ENCODE measurements at regions not wholly inside any gene's neighbourhood (a gene's known extent, or its start where the extent isn't known, plus 50 kb on each side); places are given as distances from the start of the nearest gene placed in this dataset.

DNA sequence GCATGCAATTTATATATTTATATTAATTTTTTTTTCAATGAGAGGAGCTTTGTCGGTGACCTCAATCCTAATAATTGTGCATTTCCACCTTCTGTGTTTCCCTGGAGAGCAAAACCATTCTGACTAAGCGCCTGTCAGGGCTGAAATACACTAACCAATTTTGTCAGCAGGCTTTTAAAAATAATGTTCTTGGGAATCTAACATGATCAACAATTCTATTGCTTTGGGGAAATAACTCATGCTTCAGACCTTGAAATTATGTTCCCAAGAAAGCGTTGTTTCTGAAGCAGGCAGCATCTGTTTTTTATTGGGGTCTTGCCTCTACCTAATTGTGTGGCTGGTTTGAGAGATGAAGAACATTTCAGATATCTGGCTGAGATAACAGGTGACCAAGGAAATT is 129.1 kb upstream of the ALKAL2 start:
- WGBS, 4 donors, result 74 to 79% (median 75%) methylated on average over 3 of the region's 3 CpGs

DNA sequence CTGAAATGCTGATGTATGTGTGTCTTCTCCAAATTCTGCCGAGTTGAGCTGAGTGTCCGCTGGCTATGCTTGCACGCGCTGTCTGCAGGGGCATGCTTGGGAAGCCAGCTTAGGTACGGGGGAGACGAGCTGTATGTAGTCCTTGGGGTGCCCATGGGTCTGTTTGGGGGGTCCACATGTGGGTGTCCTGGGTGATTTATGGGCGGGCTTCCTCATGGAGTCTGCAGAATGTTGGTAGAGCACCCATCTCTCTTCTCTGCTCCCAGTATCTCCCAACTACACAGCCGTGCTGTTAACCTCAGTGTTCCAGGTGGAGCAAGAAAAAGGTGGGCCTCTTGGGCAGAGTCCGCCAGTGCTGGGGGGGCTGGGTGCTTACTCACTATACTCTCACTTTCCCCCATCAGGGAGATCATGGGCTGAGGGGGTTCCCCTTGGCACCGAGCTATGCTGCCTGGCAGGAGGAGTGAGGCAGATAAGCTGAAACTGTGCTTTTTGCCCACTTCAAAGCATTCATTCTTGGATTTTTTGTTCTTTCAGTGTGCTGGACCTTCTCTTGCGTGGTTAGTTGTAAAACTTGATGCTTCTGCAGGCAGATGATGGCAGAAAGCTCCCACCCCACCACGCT is 128.2 kb upstream of the ALKAL2 start:
- WGBS, 4 donors, result 79 to 87% (median 84%) methylated on average over 11 to 12 of the region's 12 CpGs
- Histone ChIP-seq H3K27ac (no peak overlapping the region), H3K27me3 (no peaks in the 10 kb centered on the region), H3K9me3 (replicated peaks in 1 of 3) (no peaks in the 10 kb centered on the region), H3K4me1 (replicated peaks in 1 of 2) (no peaks in the 10 kb centered on the region), H3K4me3 (no peak overlapping the region), H3K36me3 (replicated peaks in 1 of 2) (no peaks in the 10 kb centered on the region)
- intact Hi-C loops (cut with DNase I), result no loop called here
- no peak for DNase-seq
- TF ChIP-seq, protein P1, sequence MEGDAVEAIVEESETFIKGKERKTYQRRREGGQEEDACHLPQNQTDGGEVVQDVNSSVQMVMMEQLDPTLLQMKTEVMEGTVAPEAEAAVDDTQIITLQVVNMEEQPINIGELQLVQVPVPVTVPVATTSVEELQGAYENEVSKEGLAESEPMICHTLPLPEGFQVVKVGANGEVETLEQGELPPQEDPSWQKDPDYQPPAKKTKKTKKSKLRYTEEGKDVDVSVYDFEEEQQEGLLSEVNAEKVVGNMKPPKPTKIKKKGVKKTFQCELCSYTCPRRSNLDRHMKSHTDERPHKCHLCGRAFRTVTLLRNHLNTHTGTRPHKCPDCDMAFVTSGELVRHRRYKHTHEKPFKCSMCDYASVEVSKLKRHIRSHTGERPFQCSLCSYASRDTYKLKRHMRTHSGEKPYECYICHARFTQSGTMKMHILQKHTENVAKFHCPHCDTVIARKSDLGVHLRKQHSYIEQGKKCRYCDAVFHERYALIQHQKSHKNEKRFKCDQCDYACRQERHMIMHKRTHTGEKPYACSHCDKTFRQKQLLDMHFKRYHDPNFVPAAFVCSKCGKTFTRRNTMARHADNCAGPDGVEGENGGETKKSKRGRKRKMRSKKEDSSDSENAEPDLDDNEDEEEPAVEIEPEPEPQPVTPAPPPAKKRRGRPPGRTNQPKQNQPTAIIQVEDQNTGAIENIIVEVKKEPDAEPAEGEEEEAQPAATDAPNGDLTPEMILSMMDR (IDR thresholded peaks at IDR 0.05), result no peak
- TF ChIP-seq POLR2A (IDR thresholded peaks at IDR 0.05), result no peak

More for the DNA sequence above, 129.1 kb upstream of the ALKAL2 start:
- Histone ChIP-seq H3K4me1 (replicated peaks in 1 of 2) (no peaks in the 10 kb centered on the region), H3K36me3 (replicated peaks in 1 of 2) (no peaks in the 10 kb centered on the region), H3K27me3 (no peaks in the 10 kb centered on the region), H3K4me3 (no peak overlapping the region), H3K27ac (no peak overlapping the region), H3K9me3 (replicated peaks in 1 of 3) (no peaks in the 10 kb centered on the region)
- DNase-seq, result no peak
- TF ChIP-seq, protein P1 (IDR thresholded peaks at IDR 0.05), result no peak
- TF ChIP-seq POLR2A (IDR thresholded peaks at IDR 0.05), result no peak
- intact Hi-C loops (cut with DNase I), result no loop called here

DNA sequence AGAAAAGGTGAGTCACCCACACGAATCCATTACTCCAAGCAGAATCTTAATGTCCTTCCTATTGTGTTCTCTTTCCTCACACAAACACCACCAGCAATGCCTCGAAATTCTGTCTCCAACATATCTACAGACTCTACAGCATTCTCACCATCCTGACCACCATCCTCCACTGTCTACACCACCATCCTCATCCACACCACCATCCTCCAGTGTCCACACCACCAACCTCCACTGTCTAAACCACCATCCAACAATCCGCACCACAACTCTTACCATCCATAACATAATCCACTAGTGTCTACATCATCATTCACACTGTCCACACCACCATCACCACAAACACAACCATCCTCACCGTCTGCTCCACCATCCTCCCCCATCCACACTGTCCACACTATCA is 121.6 kb upstream of the ALKAL2 start:
- Histone ChIP-seq H3K27ac (no peak overlapping the region), H3K4me1 (replicated peaks in 1 of 2) (no peaks in the 10 kb centered on the region), H3K27me3 (no peaks in the 10 kb centered on the region), H3K9me3 (replicated peaks in 1 of 3) (no peaks in the 10 kb centered on the region), H3K4me3 (no peak overlapping the region), H3K36me3 (replicated peaks in 1 of 2) (no peaks in the 10 kb centered on the region)
- TF ChIP-seq, protein P1 (IDR thresholded peaks at IDR 0.05), result no peak
- TF ChIP-seq POLR2A (IDR thresholded peaks at IDR 0.05), result no peak
- DNase-seq, result no peak
- intact Hi-C loops (cut with DNase I), result no loop called here
- 65 to 77% (median 75%) methylated on average over 4 of the region's 4 CpGs for WGBS, 4 donors

DNA sequence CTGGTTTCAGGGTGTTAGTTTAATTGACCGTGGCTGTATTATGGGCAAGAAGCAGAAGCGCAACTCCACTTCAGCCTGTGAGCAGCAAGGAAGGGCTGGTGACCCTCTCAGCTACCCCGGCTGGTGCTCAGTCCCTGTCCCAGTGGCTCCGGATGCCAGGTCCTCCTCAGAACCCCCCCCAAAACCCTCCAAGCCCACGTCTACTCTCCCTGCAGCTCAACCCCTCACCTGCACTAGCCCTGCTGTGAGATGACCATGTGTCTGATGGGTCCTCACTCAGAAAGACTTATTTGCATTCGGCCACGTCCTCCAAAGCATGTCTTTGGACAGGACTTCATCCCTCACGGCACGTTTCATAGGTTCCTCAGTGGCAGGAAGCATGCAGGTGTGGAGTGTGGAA is 119.7 kb upstream of the ALKAL2 start:
- Histone ChIP-seq H3K4me1 (replicated peaks in 1 of 2) (no peaks in the 10 kb centered on the region), H3K27me3 (no peaks in the 10 kb centered on the region), H3K9me3 (replicated peaks in 1 of 3) (no peaks in the 10 kb centered on the region), H3K4me3 (no peak overlapping the region), H3K27ac (no peak overlapping the region), H3K36me3 (replicated peaks in 1 of 2) (no peaks in the 10 kb centered on the region)
- 65 to 87% (median 69%) methylated on average over 5 to 9 of the region's 9 CpGs for WGBS, 4 donors
- intact Hi-C loops (cut with DNase I), result no loop called here
- DNase-seq, result no peak
- no peak for TF ChIP-seq POLR2A (IDR thresholded peaks at IDR 0.05)

GRCh38 chr2:406876-407275 is 119.0 kb upstream of the ALKAL2 start:
- intact Hi-C loops (cut with DNase I), result no loop called here
- Histone ChIP-seq H3K27me3 (no peaks in the 10 kb centered on the region), H3K36me3 (replicated peaks in 1 of 2) (no peaks in the 10 kb centered on the region), H3K4me1 (replicated peaks in 1 of 2) (no peaks in the 10 kb centered on the region), H3K27ac (no peak overlapping the region), H3K9me3 (replicated peaks in 1 of 3) (no peaks in the 10 kb centered on the region), H3K4me3 (no peak overlapping the region)
- DNase-seq, result no peak
- 57 to 77% (median 71%) methylated on average over 4 of the region's 4 CpGs for WGBS, 4 donors
- no peak for TF ChIP-seq POLR2A (IDR thresholded peaks at IDR 0.05)
- TF ChIP-seq, protein P1 (IDR thresholded peaks at IDR 0.05), result no peak
